ENCODE measurements at regions not wholly inside any gene's neighbourhood (a gene's known extent, or its start where the extent isn't known, plus 50 kb on each side); places are given as distances from the start of the nearest gene placed in this dataset. TPM values are rescaled to one million over a fixed set of nuclear protein-coding genes. Genes with fewer than 3 reads are reported as not detected.
"Not testable (repeated sequence)": the region's sequence is repeated elsewhere in the genome, so short reads cannot be mapped to it uniquely, and the experiment has no call there.

DNA sequence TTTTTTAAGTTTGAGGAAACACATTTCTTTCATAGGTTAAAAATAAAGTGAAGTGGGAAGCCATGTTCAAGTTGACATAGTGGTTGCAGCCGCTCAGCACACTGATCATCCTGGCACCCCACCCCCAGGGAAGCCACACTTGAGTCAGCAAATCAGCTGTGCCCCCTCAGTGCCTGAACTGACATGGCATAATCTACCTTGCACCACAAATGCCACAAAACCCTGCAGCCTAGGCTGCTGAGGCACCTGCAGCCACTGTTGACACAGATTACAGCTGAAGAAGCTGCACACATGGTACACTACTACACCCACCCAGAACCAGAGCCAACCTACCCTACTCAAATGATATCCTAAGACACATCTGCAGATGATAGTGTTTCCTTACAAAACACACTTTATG lies 77.5 kb upstream of the RIMS1 start:
- intact Hi-C loops (cut with DNase I; ENCODE audit: low total_unique reads): no loop called here

DNA sequence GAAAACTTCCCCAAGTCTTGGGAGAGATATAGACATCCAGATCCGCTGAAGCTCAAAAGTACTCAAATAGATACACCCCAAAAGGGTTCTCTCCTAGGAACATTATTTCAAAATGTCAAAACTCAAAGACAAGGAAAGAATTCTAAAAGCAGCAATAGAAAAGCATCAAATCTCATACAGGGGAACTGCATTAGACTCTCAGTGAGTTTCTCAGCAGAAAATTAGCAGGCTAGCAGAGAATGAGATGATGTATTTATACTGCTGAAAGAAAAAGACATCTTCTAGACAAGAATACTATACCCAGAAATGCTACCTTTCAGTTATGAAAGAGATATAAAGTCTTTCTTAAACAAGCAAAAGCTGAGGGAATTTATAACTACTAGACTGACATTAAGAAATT lies 75.5 kb upstream of the RIMS1 start:
- Histone ChIP-seq H3K27ac (no peak overlapping the region), H3K4me1 (no peaks in the 10 kb centered on the region), H3K9me3 (peaks cover 0 to 3% of the 10 kb centered on the region in 2 donors), H3K36me3 (no peaks in the 10 kb centered on the region), H3K4me3 (no peak overlapping the region), H3K27me3 (no peaks in the 10 kb centered on the region)
- DNase-seq: no peak
- TF ChIP-seq, protein P1, sequence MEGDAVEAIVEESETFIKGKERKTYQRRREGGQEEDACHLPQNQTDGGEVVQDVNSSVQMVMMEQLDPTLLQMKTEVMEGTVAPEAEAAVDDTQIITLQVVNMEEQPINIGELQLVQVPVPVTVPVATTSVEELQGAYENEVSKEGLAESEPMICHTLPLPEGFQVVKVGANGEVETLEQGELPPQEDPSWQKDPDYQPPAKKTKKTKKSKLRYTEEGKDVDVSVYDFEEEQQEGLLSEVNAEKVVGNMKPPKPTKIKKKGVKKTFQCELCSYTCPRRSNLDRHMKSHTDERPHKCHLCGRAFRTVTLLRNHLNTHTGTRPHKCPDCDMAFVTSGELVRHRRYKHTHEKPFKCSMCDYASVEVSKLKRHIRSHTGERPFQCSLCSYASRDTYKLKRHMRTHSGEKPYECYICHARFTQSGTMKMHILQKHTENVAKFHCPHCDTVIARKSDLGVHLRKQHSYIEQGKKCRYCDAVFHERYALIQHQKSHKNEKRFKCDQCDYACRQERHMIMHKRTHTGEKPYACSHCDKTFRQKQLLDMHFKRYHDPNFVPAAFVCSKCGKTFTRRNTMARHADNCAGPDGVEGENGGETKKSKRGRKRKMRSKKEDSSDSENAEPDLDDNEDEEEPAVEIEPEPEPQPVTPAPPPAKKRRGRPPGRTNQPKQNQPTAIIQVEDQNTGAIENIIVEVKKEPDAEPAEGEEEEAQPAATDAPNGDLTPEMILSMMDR (IDR thresholded peaks at IDR 0.05): no peak
- no peak for TF ChIP-seq POLR2A (IDR thresholded peaks at IDR 0.05)
- intact Hi-C loops (cut with DNase I; ENCODE audit: low total_unique reads): no loop called here

More for the DNA sequence above, 77.5 kb upstream of the RIMS1 start:
- no peak for DNase-seq
- no peak overlapping the region for H3K4me3 ChIP-seq
- no peak overlapping the region for H3K27ac ChIP-seq
- H3K36me3 ChIP-seq: no peaks in the 10 kb centered on the region
- TF ChIP-seq, protein P1 (IDR thresholded peaks at IDR 0.05): no peak
- no peak for TF ChIP-seq POLR2A (IDR thresholded peaks at IDR 0.05)
- no peaks in the 10 kb centered on the region for H3K27me3 ChIP-seq
- peaks cover 0 to 3% of the 10 kb centered on the region in 2 donors for H3K9me3 ChIP-seq
- H3K4me1 ChIP-seq: no peaks in the 10 kb centered on the region

DNA sequence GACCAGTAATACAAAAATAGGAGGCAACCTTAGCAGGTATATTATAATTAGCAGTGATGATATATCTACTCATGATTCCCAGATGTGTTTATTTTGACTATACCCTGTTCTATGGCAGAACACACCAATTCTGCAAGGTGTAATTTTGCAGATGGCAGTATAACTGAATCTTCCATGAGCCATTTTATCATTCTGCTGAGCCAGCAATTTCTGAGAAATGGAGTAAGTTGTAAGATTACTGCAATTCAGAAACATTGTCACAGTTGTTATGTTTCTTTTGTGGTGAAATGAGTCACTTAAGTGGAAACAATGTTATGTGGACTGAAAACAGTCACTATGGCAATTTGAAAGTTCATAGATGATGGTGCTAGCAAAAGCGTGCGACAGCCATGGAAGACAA lies 63.7 kb upstream of the RIMS1 start:
- no peaks in the 10 kb centered on the region for H3K36me3 ChIP-seq
- intact Hi-C loops (cut with DNase I; ENCODE audit: low total_unique reads): no loop called here
- no peak overlapping the region for H3K27ac ChIP-seq
- no peak for DNase-seq
- no peak overlapping the region for H3K4me3 ChIP-seq
- no peaks in the 10 kb centered on the region for H3K4me1 ChIP-seq
- H3K27me3 ChIP-seq: no peaks in the 10 kb centered on the region
- TF ChIP-seq, protein P1 (IDR thresholded peaks at IDR 0.05): no peak
- no peak for TF ChIP-seq POLR2A (IDR thresholded peaks at IDR 0.05)
- no peaks in the 10 kb centered on the region for H3K9me3 ChIP-seq

DNA sequence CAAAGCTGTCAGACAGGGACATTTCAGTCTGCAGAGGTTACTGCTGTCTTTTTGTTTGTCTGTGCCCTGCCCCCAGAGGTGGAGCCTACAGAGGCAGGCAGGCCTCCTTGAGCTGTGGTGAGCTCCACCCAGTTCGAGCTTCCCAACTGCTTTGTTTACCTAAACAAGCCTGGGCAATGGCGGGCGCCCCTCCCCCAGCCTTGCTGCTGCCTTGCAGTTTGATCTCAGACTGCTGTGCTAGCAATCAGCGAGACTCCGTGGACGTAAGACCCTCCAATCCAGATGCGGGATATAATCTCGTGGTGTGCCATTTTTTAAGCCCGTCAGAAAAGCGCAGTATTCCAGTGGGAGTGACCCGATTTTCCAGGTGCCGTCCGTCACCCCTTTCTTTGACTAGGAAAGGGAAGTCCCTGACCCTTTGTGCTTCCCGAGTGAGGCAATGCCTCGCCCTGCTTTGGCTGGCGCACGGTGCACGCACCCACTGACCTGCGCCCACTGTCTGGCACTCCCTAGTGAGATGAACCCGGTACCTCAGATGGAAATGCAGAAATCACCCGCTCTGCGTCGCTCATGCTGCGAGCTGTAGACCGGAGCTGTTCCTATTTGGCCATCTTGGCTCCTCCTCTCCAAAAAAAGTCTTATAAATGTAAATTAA lies 54.1 kb upstream of the RIMS1 start:
- H3K27ac ChIP-seq; intact Hi-C loops (cut with DNase I; ENCODE audit: low total_unique reads); DNase-seq; H3K9me3 ChIP-seq; H3K4me3 ChIP-seq; H3K36me3 ChIP-seq; H3K4me1 ChIP-seq; H3K27me3 ChIP-seq: not testable (repeated sequence)

MicroRNAs in the stretch of these regions (microRNA counts, 767-probe panel; counts per million panel counts)
- 5,845 to 6,531 counts per million in 2 donors for microRNA hsa-miR-30a-5p

Small RNA genes lying in the stretch of these regions (microRNA-seq; reads per million reads assigned to microRNA genes)
- gene MIR30A (ENCODE audit: borderline microRNAs expressed, borderline replicate concordance): 1,797 reads per million, percentile 86 among the genes with 10 or more reads in this experiment
- 28.9 reads per million, percentile 35 among the genes with 10 or more reads in this experiment for gene MIR30C2 (ENCODE audit: borderline microRNAs expressed, borderline replicate concordance)

Small RNA genes lying in the stretch of these regions (small RNA-seq; reads per million reads assigned to genes)
- 758 reads per million, percentile 97 among the genes with 10 or more reads in this experiment for gene MIR30A
- 5.0 reads per million, percentile 86 among the genes with 10 or more reads in this experiment for gene MIR30C2
- not detected for gene RNU4-66P

Data from uterus (tissue), 3 donors.